Thyroid gland (tissue), 4 donors: ENCODE measurements at regions not wholly inside any gene's neighbourhood (a gene's known extent, or its start where the extent isn't known, plus 50 kb on each side); places are given as distances from the start of the nearest gene placed in this dataset.

Source experiments
- DNase-seq, 2 donors: peaks; one replicate each; pipeline ENCODE4 v3.0.0-alpha.2; 2019
- H3K27ac ChIP-seq, 3 donors: fragments of 200-600 bp; sonication (generic); 1 replicate in 2 of 3; 2 replicates in 1 of 3; pipeline ENCODE4 v1.5.1; 2016 to 2019; ENCODE audit warnings: mild to moderate bottlenecking in 1 of 3, moderate library complexity in 1 of 3
- H3K27me3 ChIP-seq: fragments of 200-600 bp; sonication (generic); one replicate; pipeline ENCODE4 v1.5.1; 2019
- H3K36me3 ChIP-seq, 2 donors: fragments of 200-600 bp; sonication (generic); one replicate each; pipeline ENCODE4 v1.5.1; 2016 to 2019
- H3K4me1 ChIP-seq, 2 donors: fragments of 200-600 bp; sonication (generic); one replicate each; pipeline ENCODE4 v1.5.1; 2017 to 2019
- H3K4me3 ChIP-seq, 3 donors: fragments of 200-600 bp; sonication (generic); replicated peaks in 1 of 3; 1 replicate in 2 of 3; 2 replicates in 1 of 3; pipeline ENCODE4 v1.5.1; 2016; ENCODE audit warnings: mild to moderate bottlenecking in 1 of 3
- H3K9me3 ChIP-seq: fragments of 200-600 bp; sonication (generic); one replicate; pipeline ENCODE4 v1.5.1; 2017
- POLR2A ChIP-seq, 2 donors: fragments of 450-650 bp; IDR thresholded peaks; one replicate each; pipeline ENCODE4 v1.6.1; 2017; ENCODE audit warnings: antibody characterized with exemption in 2 of 2, mild to moderate bottlenecking in 2 of 2, moderate library complexity in 1 of 2
- WGBS, 2 donors: methylation state at CpG; one replicate each; pipeline ENCODE4 v1.1.5; 2017; 5-methylcytosine and 5-hydroxymethylcytosine counted together
- intact Hi-C: fragments of 100-400 bp; cut with DNase I; formaldehyde crosslinking; loops from one replicate; pipeline ENCODE4 v1.15.1; 2023
- TF ChIP-seq, protein P1 (sequence below), 6 experiments: fragments of 200-600 bp in 3 of 6; fragments of 450-650 bp in 3 of 6; sonication (generic) in 3 of 6; IDR thresholded peaks; one replicate each; pipeline ENCODE4 v1.5.1; 2016 to 2019; ENCODE audit warnings: antibody characterized with exemption in 6 of 6, mild to moderate bottlenecking in 2 of 6, inconsistent platforms in 1 of 6, moderate library complexity in 1 of 6

DNA sequence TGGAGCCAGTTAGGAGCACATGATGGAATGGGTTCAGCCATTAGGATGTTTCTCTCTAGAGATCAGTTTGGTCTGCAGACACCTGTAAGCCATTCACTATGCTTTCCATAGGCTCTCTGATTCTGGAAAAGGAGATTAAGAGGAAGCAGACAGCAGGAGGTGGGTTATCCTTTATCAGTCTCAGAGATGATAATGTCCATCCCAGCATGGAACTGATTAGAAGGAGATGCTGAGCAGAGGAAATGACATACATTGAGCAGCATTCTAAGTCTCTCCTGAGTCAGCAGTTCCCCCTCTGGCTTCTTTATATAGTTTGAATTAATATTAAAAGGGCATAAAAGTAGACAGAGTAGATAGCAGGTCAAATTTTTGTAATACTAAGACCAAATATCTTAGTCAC lies 591.1 kb downstream of the GBE1 start:
- no peaks in the 10 kb centered on the region for H3K36me3 ChIP-seq
- H3K9me3 ChIP-seq: no peaks in the 10 kb centered on the region
- H3K27me3 ChIP-seq: no peaks in the 10 kb centered on the region
- H3K27ac ChIP-seq: no peak overlapping the region
- DNase-seq: no peak
- no peak overlapping the region for H3K4me3 ChIP-seq
- no peak for TF ChIP-seq POLR2A (IDR thresholded peaks at IDR 0.05)
- TF ChIP-seq, protein P1, sequence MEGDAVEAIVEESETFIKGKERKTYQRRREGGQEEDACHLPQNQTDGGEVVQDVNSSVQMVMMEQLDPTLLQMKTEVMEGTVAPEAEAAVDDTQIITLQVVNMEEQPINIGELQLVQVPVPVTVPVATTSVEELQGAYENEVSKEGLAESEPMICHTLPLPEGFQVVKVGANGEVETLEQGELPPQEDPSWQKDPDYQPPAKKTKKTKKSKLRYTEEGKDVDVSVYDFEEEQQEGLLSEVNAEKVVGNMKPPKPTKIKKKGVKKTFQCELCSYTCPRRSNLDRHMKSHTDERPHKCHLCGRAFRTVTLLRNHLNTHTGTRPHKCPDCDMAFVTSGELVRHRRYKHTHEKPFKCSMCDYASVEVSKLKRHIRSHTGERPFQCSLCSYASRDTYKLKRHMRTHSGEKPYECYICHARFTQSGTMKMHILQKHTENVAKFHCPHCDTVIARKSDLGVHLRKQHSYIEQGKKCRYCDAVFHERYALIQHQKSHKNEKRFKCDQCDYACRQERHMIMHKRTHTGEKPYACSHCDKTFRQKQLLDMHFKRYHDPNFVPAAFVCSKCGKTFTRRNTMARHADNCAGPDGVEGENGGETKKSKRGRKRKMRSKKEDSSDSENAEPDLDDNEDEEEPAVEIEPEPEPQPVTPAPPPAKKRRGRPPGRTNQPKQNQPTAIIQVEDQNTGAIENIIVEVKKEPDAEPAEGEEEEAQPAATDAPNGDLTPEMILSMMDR (IDR thresholded peaks at IDR 0.05): no peak
- intact Hi-C loops: no loop called here
- no peaks in the 10 kb centered on the region for H3K4me1 ChIP-seq

DNA sequence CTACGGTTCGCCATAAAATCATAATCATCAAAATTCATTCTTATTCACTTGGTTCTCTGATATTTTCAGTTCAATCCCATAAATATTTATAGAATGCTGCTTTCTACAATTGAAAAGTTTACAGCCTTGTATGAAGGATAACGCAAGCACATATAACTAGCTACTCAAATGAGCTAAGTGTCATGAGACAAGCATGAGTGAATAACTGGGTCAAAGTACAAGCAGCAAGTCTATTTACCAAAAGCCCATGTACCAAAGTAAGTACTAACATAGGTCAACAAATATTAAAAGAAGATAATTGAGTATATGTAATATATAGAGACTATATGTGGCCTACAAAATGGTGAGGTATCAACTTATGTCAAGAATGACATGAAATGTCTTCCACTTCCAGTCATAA lies 596.6 kb downstream of the GBE1 start:
- H3K36me3 ChIP-seq: no peaks in the 10 kb centered on the region
- no peaks in the 10 kb centered on the region for H3K9me3 ChIP-seq
- no peak overlapping the region for H3K27ac ChIP-seq
- H3K27me3 ChIP-seq: no peaks in the 10 kb centered on the region
- DNase-seq: no peak
- intact Hi-C loops: no loop called here
- no peak overlapping the region for H3K4me3 ChIP-seq
- WGBS, 2 donors: 80 to 81% methylated on average over 3 of the region's 3 CpGs
- no peaks in the 10 kb centered on the region for H3K4me1 ChIP-seq
- TF ChIP-seq POLR2A (IDR thresholded peaks at IDR 0.05): no peak
- TF ChIP-seq, protein P1 (IDR thresholded peaks at IDR 0.05): no peak

DNA sequence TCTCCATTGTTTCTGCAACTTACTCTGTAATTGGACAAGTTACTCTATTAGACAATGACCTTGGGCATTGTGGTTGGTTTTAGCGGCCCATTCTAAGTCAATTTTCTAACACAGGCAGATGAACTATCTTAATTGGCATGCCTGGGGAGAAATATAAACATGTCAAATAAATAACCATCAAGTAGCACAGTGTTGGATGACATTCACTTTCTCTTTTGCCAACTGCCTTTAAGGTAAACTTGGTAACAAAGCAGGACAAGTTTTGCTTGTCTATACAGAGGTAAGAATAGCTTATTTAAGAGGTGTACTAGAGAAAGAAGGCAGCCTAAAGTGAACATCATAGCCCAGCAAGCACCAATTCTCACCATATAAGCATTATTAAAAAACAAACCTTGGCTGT lies 599.6 kb downstream of the GBE1 start:
- DNase-seq: no peak
- H3K36me3 ChIP-seq: no peaks in the 10 kb centered on the region
- TF ChIP-seq, protein P1 (IDR thresholded peaks at IDR 0.05): no peak
- TF ChIP-seq POLR2A (IDR thresholded peaks at IDR 0.05): no peak
- no peaks in the 10 kb centered on the region for H3K9me3 ChIP-seq
- no peak overlapping the region for H3K27ac ChIP-seq
- no peak overlapping the region for H3K4me3 ChIP-seq
- H3K27me3 ChIP-seq: no peaks in the 10 kb centered on the region
- intact Hi-C loops: no loop called here
- no peaks in the 10 kb centered on the region for H3K4me1 ChIP-seq
- 80 to 89% methylated on average over 1 of the region's 1 CpG for WGBS, 2 donors

DNA sequence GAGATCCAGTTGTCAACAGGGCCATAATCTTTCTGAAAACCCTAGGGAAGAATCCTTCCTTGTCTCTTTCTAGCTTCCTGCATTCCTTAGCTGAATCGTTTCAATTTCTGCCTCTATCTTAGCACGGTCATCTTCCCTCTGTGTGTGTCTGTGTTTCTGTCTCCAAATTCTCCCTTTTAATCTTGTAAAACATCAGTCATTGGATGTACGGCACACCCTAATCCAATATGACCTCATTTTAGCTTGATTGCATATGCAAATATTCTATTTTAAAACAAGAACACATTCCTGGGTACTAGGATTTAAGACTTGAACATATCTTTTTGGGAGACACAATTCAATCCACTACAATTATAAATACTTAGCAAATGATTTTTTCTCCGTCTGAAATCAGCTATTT lies 600.3 kb downstream of the GBE1 start:
- no peak for DNase-seq
- Histone ChIP-seq H3K4me3 (no peak overlapping the region), H3K9me3 (no peaks in the 10 kb centered on the region), H3K27me3 (no peaks in the 10 kb centered on the region), H3K36me3 (no peaks in the 10 kb centered on the region), H3K4me1 (no peaks in the 10 kb centered on the region), H3K27ac (no peak overlapping the region)
- TF ChIP-seq POLR2A (IDR thresholded peaks at IDR 0.05): no peak
- TF ChIP-seq, protein P1 (IDR thresholded peaks at IDR 0.05): no peak
- intact Hi-C loops: no loop called here
- 68 to 77% methylated on average over 4 of the region's 4 CpGs for WGBS, 2 donors

DNA sequence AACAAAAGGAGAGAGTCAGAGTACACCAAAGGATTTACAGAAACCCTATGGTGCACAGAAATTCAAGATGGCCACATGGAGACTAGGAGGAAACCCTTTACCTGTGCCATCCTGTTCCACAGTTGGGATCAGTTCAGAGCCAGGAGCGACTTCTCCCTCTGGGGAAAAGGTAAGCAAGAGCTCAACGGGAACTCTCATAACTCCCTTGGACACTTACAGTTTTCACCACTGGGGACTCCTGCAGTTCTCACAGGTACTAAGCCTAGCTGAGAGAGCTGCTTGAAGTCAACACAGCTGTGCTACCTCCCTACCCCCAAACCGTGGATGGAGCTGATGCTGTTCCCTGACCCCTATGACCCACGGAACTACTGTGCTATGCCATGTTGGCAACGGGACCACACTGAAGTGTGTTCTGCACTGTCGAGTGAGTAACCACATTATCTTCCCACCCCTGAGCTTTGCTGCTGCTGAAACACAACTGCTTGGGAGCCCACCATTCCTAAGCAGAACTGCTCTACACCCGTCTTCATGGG lies 606.8 kb downstream of the GBE1 start:
- 86% methylated on average over 6 to 7 of the region's 7 CpGs for WGBS, 2 donors

More for the DNA sequence above, 606.8 kb downstream of the GBE1 start:
- Histone ChIP-seq H3K4me3 (no peak overlapping the region), H3K9me3 (no peaks in the 10 kb centered on the region), H3K27ac (no peak overlapping the region), H3K36me3 (no peaks in the 10 kb centered on the region), H3K4me1 (no peaks in the 10 kb centered on the region), H3K27me3 (no peaks in the 10 kb centered on the region)
- DNase-seq: no peak
- TF ChIP-seq POLR2A (IDR thresholded peaks at IDR 0.05): no peak
- TF ChIP-seq, protein P1 (IDR thresholded peaks at IDR 0.05): no peak
- intact Hi-C loops: no loop called here
